CD1c-positive myeloid dendritic cell (primary cell): ENCODE measurements at regions not wholly inside any gene's neighbourhood (a gene's known extent, or its start where the extent isn't known, plus 50 kb on each side); places are given as distances from the start of the nearest gene placed in this dataset.

Experiments used
- DNase-seq: peaks from one replicate; pipeline ENCODE4 v3.0.0-alpha.2; 2016; ENCODE audit errors: extremely low spot score

DNA sequence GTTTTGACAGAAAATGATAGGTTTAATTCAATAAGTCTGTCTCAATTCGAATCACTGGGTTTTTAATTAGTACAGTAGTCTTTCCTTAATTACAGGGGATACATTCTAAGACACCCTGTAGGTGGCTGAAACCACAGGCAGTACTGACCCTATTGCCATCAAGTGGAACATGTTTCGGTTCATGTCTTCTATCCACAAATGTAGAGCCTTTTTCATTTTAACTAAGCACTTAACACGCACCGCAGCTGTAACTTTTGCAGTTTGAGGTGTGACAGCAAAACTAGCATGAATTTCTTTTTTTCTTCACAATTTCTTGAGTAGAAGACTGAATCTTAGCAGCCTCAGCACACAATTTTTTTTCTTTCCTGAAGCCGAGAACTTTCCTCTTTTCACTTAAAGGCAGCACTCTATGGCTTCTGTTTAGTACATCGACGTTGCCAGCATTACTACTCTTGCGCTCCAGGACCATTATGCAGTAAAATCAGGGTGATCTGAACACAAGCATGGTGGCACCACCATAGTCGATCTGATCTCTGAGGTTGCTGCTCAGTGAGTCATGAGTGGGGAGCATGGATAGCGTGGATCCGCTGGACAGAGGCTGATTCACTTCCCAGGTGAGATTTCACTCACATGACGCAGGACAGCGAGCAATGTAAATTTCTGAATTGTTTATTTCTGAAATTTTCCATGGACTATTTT lies 805.1 kb downstream of the RNF144A start:
- DNase-seq, result no peak

DNA sequence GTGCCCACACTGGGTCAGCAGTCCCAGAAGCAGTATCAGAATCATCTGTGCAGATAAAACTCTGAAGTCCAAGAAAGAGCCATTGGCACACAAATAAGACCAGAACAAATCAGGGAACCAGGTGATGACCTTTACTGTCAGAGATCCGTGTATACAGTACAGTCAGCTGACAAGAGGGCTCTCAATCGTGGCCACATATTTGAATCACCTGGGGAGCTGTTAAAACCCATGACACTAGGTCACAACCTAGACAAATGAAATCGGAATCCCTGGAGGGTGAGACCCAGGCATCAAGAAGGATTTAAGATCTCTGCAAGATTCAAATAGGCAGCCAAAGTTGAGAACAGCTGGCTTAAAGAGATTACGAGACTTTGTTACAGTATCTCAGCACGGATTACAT lies 807.1 kb downstream of the RNF144A start:
- no peak for DNase-seq

DNA sequence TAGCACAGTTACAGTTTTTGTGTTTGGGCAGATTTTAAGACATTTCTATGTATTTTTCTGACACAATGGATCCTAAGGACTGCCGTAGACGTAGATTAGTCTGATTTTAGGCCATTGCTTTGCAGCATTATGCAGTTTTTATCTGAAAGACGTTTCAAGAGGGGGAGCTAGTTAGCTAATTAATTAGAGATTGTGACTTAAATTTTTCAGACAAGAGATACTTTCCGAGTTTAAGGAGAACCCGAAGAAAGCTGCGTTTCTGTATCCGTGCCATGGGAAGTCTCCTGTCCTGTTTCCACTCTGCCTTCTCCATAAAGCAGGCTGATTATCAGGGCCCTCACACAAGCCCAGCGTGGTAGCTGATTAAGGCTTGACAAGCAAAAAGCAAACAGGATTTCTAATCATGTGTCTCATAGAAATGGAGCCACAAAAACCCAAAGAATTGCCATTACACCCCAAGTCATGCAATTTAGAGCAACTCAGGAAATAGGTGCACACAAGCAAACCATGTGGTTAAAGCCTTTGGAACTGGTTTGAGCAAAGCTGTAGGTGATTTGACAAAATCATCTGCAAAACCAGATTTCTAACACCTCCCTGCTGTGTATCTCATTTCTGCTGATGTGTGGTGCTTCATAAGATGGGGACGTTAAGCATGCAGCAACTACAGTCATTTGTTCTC lies 808.1 kb downstream of the RNF144A start:
- DNase-seq, result peak; percentile 29

DNA sequence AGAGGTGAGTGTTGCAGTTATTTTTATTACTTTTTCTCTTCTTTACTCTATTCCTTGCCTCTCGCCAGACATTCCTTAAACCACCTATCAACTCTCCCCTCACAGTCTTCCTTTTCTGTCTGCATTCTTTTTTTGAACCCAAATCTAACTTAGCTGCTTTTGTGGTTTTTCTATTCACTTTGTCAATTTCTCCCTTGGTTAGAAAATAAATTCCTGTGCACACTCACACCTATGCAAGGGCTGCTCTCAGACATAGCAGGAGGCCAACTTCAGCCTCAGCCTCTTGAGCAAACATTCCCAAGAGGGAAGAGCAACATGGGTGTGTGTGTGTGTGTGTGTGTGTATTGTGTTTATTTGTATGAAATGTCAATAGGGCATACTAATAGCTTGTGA lies 808.6 kb downstream of the RNF144A start:
- DNase-seq, result no peak

DNA sequence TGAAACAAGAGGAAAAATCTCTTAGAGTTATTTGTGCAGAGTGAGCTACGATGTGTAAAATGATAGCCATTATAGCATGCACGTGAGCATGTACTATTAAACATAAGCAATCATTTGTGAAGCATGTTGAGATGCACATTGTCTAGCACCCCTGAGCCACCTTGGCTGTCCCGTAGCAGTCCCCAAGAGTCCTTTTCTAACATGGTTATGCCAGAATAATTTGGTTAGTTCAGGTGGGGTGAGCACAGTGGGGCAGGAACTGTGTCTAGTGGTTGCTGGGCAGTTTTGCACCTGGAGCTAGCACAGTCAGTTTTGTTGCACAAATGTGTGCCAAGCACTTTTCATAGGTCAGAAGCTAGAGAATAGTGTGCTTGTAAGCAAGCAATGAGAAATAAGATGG lies 809.8 kb downstream of the RNF144A start:
- DNase-seq, result no peak

DNA sequence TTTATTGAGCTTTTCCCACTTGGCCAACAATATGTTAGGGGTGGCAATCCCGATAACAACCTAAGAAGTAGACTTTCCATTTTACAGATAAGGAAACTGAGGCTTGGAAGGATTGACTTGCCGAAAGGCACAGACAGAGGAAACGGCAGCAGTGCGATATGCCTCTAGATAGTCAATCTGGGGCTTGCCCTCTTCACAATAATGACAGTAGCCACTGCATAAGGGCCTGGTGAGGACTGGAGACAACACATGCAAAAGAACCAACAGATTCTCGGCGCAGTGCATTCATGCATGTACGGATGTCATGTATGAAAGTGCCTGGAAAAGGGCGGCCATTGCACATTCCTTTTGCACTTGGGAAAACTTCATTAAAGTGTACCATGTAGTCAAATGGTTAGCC lies 811.2 kb downstream of the RNF144A start:
- no peak for DNase-seq

DNA sequence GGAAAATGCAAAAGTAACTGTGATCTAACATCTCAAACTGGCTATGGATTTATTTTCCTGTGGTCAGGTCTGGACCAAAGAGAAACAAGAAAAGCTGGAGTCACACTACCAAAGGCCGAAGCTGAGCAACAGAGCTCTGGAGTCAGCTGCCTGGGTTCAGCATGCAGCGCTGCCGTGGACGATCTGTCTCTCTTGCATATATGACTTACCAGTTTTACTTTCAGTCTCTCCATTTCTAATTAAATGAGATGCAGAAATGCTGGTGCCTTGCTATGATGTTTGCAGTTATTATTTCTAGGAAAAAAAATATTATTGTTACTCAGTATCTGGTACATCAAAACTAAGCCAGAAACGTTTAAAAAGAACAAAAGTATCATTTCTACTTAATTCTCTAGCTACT lies 813.2 kb downstream of the RNF144A start:
- no peak for DNase-seq

DNA sequence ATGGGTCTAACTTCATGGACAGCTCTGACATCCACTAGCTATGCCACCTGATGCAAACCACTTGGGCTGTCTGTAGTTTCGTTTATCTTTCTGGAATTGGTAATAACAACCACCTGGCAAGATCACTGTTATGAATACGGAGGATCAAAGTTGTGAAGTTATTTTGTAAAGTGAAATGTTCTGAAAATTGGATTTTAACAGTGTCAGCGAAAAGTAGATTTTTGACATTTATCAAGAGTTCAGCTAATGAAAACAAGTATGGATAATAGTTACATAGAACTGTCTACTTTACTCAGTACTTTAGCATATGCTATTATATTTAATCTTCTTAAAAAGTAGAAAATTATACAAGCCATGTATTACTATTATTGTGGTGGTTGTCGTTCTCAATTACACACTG lies 813.8 kb downstream of the RNF144A start:
- DNase-seq, result no peak

DNA sequence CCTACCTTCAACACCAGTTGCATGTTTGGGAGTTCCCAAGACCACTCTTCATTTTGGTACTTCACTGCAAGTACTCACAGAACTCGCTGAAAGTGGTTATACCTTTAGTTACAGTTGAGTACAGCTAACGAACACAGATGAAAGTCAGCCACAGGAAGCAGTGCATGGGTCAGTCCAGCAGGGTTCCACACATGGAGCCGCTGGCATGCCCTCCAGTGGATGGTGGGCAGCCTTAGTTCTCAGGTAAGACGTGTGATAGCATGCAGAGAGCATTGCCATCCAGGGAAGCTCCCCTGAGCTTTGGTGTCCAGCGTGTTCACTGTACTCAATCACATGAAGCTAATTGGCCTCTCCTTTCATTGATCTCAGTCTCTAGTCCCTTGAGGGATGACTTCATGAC lies 815.3 kb downstream of the RNF144A start:
- DNase-seq, result no peak

DNA sequence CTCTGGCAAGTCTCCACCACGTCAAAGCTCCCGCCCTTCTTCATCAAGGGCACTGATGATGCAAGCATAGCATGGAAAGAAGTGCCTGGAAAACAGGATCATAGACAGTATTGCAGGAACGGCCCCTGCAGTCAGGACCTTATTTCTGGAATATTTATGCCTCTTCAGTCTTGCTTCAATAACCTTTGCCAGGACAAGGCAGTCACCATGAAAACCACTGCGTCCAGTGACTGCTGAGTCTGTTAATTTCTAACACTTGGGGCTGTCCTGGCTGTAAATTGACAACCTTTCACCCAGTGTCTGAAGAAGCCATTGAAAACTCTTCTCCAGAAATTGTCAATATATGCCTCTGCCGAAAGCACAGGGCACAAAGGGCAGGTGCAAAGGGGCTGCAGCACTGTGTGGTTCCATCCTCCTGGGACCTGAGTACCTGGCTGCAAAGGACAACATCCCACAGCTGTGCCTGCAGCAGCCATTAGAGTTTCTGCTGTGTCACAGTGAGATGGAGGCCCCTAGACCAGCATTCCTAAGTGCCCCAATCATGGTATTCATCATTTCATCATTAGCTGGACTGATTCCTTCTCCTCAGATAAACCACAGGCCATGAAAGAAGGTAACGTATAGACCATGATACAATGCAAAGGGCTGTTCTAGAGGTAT lies 819.6 kb downstream of the RNF144A start:
- DNase-seq, result no peak

DNA sequence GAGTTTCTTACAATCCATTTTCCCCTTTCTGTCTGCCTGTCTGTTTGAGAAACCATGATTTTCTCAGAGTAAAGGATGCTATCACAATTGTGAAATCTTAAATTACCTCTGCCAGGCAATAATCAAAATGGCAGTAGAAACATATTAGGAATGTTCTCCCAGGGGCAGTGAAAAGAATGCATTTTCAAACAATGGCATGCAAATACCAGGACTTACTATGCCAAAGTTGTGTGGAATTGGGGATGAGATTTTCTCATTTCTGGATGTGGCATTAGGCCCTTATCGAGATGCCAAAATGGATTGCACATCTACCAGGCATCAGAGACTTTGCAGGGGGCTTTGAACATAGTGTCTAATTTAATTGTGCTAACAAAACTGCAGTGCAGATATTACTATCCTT lies 821.4 kb downstream of the RNF144A start:
- no peak for DNase-seq

DNA sequence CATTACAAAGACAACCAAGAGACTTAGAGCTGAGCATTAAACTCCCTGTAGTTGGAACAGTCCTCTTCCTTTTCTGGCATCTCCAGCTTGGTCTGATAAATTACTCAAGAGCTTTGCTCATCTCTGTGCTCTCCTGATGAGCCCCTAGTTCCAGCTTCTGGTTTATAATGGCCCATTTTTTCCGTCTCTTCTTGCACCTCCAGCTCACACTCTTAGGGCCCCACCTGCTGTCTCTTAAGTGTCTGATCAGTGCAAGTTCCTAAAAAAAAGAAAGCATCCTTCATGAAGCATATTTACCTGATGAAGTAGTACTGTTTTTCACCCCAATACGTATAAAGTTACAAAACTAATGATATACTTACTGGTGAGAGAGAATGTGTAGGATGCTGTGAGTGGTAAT lies 822.9 kb downstream of the RNF144A start:
- no peak for DNase-seq

DNA sequence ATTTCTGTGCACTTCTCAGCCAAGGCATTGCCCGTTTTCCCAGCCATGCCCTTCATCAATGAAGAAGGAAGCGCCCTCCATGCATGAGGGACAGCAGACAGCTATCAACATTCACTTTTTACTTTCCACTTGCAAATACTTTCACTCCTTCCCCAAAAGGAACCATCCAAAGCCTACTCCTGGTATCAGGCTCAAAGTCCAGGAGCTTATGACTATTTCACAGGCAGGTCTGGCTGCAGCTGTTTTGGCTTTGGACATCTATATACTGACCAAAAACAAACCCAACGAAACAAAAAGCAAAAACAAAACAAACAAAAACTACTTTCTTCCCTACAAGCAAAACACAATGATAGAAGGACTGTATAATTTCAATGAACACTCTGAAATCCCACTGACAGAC lies 825.1 kb downstream of the RNF144A start:
- no peak for DNase-seq

DNA sequence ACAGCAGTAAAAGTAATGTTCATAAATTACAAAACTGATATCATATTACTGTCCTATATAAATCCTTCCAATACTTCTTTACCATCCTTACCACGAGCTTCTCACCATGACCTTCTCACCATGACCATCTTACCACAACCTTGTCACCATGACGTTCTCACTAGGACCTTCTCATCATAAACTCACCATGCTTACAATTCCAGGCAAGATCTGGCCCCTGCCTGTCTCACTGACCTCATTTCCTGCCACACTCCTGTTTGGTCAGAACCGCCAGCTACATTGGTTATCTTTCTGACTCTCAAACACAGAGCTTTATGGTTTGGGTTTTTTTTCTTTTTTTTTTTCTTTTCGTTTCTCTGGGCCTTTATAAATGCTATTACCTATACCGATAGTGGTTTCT lies 827.6 kb downstream of the RNF144A start:
- no peak for DNase-seq

DNA sequence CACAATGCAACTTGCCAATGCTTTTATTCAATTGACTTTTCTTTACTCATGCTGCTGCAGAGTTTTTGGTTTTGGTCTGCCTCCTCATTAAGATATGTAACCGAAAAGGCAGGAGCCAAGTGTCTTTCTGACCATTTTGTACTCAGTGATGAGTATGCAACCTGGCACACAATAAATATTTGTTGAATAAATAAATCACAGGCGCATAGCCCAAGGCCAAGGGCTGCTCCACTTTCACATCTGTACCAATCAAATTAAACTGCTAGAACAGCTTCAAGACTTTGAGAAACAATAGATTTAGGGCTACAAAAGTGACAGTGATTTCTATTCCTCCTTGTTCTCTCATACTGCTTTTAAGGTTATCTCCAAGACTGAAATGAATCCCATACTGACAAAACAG lies 828.2 kb downstream of the RNF144A start:
- DNase-seq, result no peak

DNA sequence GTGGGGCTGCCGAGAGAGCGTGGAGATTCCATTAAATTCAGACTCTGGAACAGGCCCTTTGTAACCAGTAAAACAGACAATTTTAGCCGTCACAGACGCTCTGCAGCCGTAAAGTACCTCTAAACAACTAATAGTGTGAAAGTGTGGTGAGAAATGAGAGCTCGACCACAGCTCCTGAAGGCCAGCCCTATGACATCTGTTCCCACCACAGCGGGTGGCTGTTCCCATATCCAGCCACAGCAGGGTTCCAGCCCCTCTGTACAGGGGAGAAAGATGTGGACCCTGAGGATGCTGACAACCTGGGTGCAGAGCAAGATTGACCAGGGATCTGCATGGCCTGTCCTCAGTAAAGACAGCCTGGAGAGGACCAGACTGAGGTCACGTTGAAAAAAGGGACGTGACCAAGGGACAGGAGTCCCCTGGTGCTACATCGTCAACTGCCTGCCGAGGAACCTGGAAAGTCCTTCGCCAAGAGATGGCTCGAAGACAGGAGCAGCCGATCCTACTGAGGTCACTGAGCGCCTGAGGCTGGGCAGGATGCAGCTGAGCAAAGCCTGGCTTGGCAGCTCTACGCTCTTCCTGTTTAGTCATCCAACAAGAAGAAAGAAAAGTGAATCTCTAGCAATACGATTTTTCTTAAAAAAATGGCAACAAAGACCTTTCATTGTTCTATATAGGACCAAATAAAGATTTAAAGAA lies 831.7 kb downstream of the RNF144A start:
- no peak for DNase-seq

DNA sequence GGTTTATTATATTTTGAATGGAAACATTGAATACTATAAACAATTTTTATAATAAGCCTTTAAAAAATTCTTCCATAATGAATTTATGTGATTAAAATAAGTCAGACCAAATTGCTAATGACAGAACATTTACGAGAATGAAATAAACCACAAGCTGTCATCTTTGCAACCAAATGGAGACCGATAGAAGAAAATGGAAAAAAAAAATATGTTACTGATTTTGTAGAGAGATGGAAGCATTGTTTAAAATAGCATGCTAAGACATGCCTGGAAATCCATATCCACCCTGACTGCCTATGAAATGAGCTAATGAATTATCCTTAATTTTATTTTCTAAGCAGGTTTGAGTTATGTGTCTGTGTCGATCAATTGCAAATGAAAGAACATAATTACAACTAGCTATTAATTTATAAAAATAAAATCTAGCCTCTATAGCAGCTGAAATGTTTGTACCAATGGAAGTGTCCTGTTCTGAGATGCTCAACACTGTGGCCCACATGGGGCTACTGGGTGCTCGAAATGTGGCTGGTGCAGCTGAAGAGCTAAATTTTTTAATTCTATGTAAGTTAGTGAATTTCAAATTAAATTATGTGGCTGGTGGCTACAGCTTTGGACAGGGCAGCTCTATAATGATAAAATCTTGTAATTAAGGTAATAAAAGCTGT lies 832.8 kb downstream of the RNF144A start:
- no peak for DNase-seq

DNA sequence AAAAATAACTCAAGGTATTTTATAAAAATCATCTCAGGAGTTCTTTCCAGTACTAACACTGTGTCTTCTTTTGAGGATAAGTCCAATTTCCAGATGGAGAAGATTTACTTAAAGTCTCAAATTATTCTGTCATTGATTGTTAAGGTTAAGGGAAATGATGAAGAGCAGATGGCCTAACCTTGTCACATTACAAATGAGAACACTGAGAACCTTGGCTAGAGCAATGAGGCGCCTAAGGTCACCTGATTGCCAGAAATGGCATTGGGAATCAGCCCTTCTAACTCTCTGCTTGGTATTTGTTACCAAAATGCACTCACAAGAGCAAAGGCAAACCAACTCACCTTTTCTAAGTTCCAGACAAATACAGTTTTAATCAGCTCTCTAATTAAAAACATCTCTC lies 835.1 kb downstream of the RNF144A start:
- no peak for DNase-seq

DNA sequence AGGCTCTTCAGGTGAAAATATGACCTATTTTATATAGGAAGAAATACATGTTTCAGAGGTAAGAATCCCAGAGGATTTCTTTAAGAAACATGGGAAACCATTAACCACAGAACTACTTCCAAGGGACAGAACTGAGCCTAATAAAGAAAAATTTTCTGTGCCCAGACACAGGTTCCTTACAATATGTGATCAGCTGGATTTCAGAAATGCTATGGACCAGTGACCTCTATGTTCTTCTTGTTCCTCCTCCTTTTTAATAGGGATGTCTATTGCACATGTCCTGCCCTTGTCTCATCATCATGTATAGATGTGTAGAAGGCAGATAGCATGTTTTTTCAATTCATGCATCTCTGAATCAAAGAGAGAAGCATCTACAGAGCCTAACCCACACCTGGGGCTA lies 836.6 kb downstream of the RNF144A start:
- no peak for DNase-seq

DNA sequence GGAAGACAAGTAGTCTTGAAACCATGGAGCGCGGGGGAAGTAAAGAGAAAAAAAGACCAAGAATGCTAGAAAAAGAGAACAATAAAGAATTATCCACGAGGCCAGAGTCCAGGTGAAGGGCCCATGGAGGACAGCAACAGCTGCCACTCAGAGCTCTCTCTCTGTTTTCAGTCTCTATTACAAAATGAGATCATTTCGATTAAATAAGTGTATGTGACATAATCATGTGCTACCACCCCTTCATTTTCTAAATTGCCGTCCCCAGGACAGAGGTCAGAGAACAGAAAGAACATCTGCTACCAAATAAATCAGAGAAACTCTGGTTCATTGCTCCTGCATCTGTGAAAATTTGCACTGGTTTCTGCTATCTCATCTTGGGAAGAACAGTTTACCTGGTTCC lies 838.7 kb downstream of the RNF144A start:
- DNase-seq, result no peak

DNA sequence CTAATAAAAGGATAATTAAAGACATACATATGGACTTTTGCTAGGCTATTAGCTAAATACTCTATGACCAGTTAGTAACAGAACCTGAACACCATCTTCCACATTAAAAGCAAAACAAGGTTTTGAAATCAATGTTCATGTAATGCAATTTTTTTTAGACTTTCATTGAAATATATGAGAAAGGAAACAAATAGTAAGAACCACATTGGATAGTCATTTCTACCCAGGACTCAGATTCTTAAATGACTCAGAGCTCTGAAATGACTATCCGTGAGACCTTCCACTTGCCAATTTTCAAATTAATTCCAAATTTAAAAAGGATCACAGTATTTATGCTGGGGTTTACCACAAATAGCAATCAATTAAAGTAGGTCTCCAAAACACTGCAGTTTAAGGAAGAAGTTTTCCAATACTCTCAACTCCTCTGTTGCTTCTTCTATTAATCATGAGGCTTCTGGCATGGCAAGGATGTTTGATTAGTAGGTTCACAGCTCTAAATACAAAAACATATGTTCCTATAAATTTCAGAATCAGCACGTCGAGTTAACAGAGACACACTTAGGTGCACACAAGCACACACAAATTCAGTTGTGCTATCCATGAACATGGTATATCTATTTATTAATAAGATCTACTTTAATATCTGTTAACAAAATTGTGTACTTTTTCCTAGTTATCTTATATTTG lies 841.0 kb downstream of the RNF144A start:
- DNase-seq, result no peak

DNA sequence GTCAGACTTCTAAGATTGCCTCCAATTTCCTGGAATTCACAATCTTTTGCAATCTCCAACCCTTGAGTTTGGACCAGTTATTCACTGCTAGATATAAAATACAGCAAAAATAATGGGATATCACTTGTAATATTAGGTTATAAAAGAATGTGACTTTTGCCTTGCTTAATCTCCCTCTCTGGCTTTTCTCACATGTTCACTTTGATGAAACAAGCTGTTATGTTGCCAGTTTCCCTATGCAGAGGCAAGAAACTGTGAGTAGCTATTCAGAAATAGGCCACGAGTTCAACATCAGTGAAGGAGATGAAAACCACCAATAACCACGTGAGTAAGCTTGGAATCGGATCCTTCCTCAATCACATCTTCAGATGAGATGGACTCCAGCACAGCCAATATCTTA lies 842.7 kb downstream of the RNF144A start:
- no peak for DNase-seq
